WTC11 (cell line): ENCODE measurements at regions not wholly inside any gene's neighbourhood (a gene's known extent, or its start where the extent isn't known, plus 50 kb on each side); places are given as distances from the start of the nearest gene placed in this dataset.

ENCODE experiments used
- ATAC-seq: fragments of 200-7000 bp; cut with Tn5 transposase; 2 replicates; pipeline ENCODE4 v1.10.0; 2021; ENCODE audit warnings: mild to moderate bottlenecking, moderate library complexity
- CTCF ChIA-PET: fragments of 300-600 bp; sonication (Branson Sonifier 250); formaldehyde crosslinking; loops from one replicate; lab custom pipeline; 2021; ENCODE audit warnings: antibody characterized with exemption; lab: Charles Lee
- POLR2A ChIA-PET: fragments of 350-600 bp; sonication (Branson Sonifier 250); formaldehyde crosslinking; loops from one replicate; lab custom pipeline; 2021; ENCODE audit warnings: antibody characterized with exemption; lab: Charles Lee
- DNase-seq: peaks from one replicate; pipeline ENCODE4 v3.0.0; 2021; ENCODE audit warnings: low spot score
- H3K27ac Mint-ChIP-seq: 2 replicates; pipeline ENCODE4 v1.8.0; 2021; ENCODE audit warnings: mixed read lengths
- H3K27me3 Mint-ChIP-seq: 2 replicates; pipeline ENCODE4 v1.8.0; 2021; ENCODE audit warnings: low read depth, mild to moderate bottlenecking, moderate library complexity, mixed read lengths
- H3K36me3 Mint-ChIP-seq: 2 replicates; pipeline ENCODE4 v1.8.0; 2021; ENCODE audit warnings: mixed read lengths
- H3K4me1 Mint-ChIP-seq: 2 replicates; pipeline ENCODE4 v1.8.0; 2022; ENCODE audit warnings: mixed read lengths
- H3K4me3 Mint-ChIP-seq: 2 replicates; pipeline ENCODE4 v1.8.0; 2021; ENCODE audit warnings: mild to moderate bottlenecking, moderate library complexity, mixed read lengths
- H3K9me3 Mint-ChIP-seq: 2 replicates; pipeline ENCODE4 v1.8.0; 2021; ENCODE audit warnings: mixed read lengths
- ATF1 ChIP-seq: sonication (generic); formaldehyde crosslinking; IDR thresholded peaks from 2 replicates; pipeline ENCODE4 v1.8.1; 2023; ENCODE audit warnings: mild to moderate bottlenecking, moderate library complexity, missing genetic modification reagents
- CBFB ChIP-seq: sonication (generic); formaldehyde crosslinking; IDR thresholded peaks from 2 replicates; pipeline ENCODE4 v1.8.1; 2022; ENCODE audit warnings: mild to moderate bottlenecking, low read depth, missing genetic modification reagents
- CREM ChIP-seq: sonication (generic); formaldehyde crosslinking; IDR thresholded peaks from 2 replicates; pipeline ENCODE4 v1.8.1; 2022; ENCODE audit warnings: mild to moderate bottlenecking, missing genetic modification reagents, moderate library complexity
- ETV6 ChIP-seq: sonication (generic); formaldehyde crosslinking; IDR thresholded peaks from 2 replicates; pipeline ENCODE4 v1.8.1; 2022; ENCODE audit warnings: mild to moderate bottlenecking, missing genetic modification reagents
- FOXK1 ChIP-seq: sonication (generic); formaldehyde crosslinking; IDR thresholded peaks from 2 replicates; pipeline ENCODE4 v1.8.0; 2022; ENCODE audit warnings: mild to moderate bottlenecking, moderate library complexity, missing genetic modification reagents
- OVOL2 ChIP-seq: fragments of 250-450 bp; sonication (Bioruptor Pico); IDR thresholded peaks from 2 replicates; pipeline ENCODE4 v1.9.0; 2021; ENCODE audit warnings: mild to moderate bottlenecking, borderline replicate concordance
- SMAD3 ChIP-seq: sonication (generic); formaldehyde crosslinking; IDR thresholded peaks from 2 replicates; pipeline ENCODE4 v1.8.0; 2022; ENCODE audit warnings: missing genetic modification reagents, mild to moderate bottlenecking, borderline replicate concordance
- SMAD4 ChIP-seq: sonication (generic); formaldehyde crosslinking; IDR thresholded peaks from 2 replicates; pipeline ENCODE4 v1.8.0; 2022; ENCODE audit warnings: mild to moderate bottlenecking, missing genetic modification reagents
- SOX15 ChIP-seq: fragments of 250-450 bp; sonication (Bioruptor Pico); IDR thresholded peaks from 2 replicates; pipeline ENCODE4 v1.9.0; 2021; ENCODE audit warnings: mild to moderate bottlenecking
- SP1 ChIP-seq: sonication (generic); formaldehyde crosslinking; conservative IDR thresholded peaks from 2 replicates; pipeline ENCODE4 v1.8.1; 2022; ENCODE audit warnings: missing genetic modification reagents
- TEAD1 ChIP-seq: sonication (generic); formaldehyde crosslinking; IDR thresholded peaks from 2 replicates; pipeline ENCODE4 v1.8.0; 2022; ENCODE audit warnings: mild to moderate bottlenecking, missing genetic modification reagents
- TEAD4 ChIP-seq: sonication (generic); formaldehyde crosslinking; IDR thresholded peaks from 2 replicates; pipeline ENCODE4 v1.8.0; 2022; ENCODE audit warnings: mild to moderate bottlenecking, missing genetic modification reagents
- TP53 ChIP-seq: sonication (generic); formaldehyde crosslinking; IDR thresholded peaks from 2 replicates; pipeline ENCODE4 v1.8.1; 2023; ENCODE audit warnings: mild to moderate bottlenecking, missing genetic modification reagents
- ZBTB21 ChIP-seq: sonication (generic); formaldehyde crosslinking; IDR thresholded peaks from 2 replicates; pipeline ENCODE4 v1.8.1; 2023; ENCODE audit warnings: mild to moderate bottlenecking, missing genetic modification reagents, borderline replicate concordance
- ZNF219 ChIP-seq: sonication (generic); formaldehyde crosslinking; IDR thresholded peaks from 2 replicates; pipeline ENCODE4 v1.8.0; 2023; ENCODE audit warnings: missing genetic modification reagents, mild to moderate bottlenecking, borderline replicate concordance
- ZNF396 ChIP-seq: fragments of 250-450 bp; sonication (Bioruptor Pico); IDR thresholded peaks from 2 replicates; pipeline ENCODE4 v1.8.0; 2021; ENCODE audit warnings: mild to moderate bottlenecking, moderate library complexity, borderline replicate concordance
- TF ChIP-seq, protein P1 (sequence below): fragments of 250-450 bp; sonication (Bioruptor Pico); IDR thresholded peaks from 2 replicates; pipeline ENCODE4 v1.9.0; 2021; ENCODE audit warnings: mild to moderate bottlenecking
- TF ChIP-seq, protein P2 (sequence below): fragments of 250-450 bp; sonication (Bioruptor Pico); IDR thresholded peaks from 2 replicates; pipeline ENCODE4 v1.9.0; 2021; ENCODE audit warnings: mild to moderate bottlenecking
- TF ChIP-seq, protein P3 (sequence below): fragments of 250-450 bp; sonication (Bioruptor Pico); IDR thresholded peaks from 2 replicates; pipeline ENCODE4 v1.9.0; 2021; ENCODE audit warnings: moderate library complexity, mild to moderate bottlenecking, inconsistent platforms, borderline replicate concordance
- TF ChIP-seq, protein P4 (sequence below): sonication (generic); formaldehyde crosslinking; IDR thresholded peaks from 2 replicates; pipeline ENCODE4 v1.8.0; 2022; ENCODE audit warnings: mild to moderate bottlenecking, missing genetic modification reagents
- TF ChIP-seq, protein P5 (sequence below): sonication (generic); formaldehyde crosslinking; IDR thresholded peaks from 2 replicates; pipeline ENCODE4 v1.8.1; 2023; ENCODE audit warnings: mild to moderate bottlenecking, missing genetic modification reagents
- TF ChIP-seq, protein P6 (sequence below): fragments of 200-600 bp; IDR thresholded peaks from 2 replicates; pipeline ENCODE4 v1.8.0; 2022; ENCODE audit warnings: antibody characterized with exemption

DNA sequence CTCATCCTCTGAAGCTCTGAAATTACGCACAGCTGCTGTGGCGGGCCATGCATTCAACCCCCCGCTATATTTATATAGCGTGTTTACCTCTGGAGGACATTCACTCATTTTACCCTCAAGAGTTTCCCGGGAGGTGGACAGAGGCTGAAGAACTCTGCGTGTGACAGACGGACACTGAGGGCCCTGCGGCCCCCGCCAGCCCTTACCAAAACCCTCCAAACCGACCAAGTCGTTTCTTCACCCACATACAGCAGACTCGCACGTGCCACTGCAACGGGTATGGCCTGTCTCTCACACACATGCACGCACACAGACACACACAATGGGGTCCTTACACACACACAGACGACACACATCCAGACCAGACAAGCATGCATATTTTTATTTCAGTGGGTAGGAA, 216.4 kb upstream of the FOXF1 start (continued):
- TF ChIP-seq ZBTB21 (CRISPR knock-in tag), result no peak
- TF ChIP-seq, protein P1, sequence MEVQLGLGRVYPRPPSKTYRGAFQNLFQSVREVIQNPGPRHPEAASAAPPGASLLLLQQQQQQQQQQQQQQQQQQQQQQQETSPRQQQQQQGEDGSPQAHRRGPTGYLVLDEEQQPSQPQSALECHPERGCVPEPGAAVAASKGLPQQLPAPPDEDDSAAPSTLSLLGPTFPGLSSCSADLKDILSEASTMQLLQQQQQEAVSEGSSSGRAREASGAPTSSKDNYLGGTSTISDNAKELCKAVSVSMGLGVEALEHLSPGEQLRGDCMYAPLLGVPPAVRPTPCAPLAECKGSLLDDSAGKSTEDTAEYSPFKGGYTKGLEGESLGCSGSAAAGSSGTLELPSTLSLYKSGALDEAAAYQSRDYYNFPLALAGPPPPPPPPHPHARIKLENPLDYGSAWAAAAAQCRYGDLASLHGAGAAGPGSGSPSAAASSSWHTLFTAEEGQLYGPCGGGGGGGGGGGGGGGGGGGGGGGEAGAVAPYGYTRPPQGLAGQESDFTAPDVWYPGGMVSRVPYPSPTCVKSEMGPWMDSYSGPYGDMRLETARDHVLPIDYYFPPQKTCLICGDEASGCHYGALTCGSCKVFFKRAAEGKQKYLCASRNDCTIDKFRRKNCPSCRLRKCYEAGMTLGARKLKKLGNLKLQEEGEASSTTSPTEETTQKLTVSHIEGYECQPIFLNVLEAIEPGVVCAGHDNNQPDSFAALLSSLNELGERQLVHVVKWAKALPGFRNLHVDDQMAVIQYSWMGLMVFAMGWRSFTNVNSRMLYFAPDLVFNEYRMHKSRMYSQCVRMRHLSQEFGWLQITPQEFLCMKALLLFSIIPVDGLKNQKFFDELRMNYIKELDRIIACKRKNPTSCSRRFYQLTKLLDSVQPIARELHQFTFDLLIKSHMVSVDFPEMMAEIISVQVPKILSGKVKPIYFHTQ, result no peak
- TF ChIP-seq ZNF219 (CRISPR knock-in tag), result no peak

DNA sequence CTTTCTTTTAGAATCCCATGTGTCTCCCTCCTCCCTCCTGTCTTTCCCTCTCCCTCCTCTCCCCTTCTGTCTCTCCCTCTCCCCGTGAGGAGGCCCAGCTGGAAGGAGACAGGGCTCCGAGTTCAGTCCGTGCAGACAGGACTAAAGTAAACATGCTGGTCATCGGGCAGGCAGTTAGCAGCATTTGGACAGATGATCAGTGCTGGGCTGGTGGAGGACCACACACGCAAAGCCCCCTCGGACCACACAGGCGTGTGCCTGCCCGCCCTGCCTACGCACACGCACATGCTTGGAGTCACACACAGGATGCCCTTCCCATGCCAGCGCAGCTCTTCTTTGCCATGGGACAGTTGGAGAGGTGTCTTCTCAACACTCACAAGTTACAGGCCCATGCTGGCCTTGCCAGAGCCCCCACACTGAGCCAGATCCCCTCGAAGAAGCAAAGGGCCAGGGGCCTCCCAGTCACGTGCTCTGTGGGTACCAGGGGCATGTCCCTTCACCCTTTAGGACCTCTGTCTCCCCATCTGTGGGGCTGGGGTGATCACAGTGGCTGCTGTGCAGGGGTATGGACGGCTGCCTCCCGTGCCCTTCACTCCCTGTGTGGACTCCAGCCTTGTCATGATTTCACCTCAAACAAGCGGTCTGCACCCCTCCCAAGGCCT, 215.7 kb upstream of the FOXF1 start:
- ChIA-PET CTCF (no interaction called here), POLR2A (no interaction called here)
- DNase-seq (no peak), ATAC-seq (no peak)
- H3K4me3 Mint-ChIP-seq, result no peak overlapping the region
- H3K36me3 Mint-ChIP-seq, result no peaks in the 10 kb centered on the region
- no peak for TF ChIP-seq SMAD4 (CRISPR knock-in tag)
- TF ChIP-seq SP1 (CRISPR knock-in tag), result no peak
- TF ChIP-seq, protein P2, sequence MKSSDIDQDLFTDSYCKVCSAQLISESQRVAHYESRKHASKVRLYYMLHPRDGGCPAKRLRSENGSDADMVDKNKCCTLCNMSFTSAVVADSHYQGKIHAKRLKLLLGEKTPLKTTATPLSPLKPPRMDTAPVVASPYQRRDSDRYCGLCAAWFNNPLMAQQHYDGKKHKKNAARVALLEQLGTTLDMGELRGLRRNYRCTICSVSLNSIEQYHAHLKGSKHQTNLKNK (CRISPR knock-in tag), result no peak
- no peak for TF ChIP-seq ATF1 (CRISPR knock-in tag)
- TF ChIP-seq, protein P3, sequence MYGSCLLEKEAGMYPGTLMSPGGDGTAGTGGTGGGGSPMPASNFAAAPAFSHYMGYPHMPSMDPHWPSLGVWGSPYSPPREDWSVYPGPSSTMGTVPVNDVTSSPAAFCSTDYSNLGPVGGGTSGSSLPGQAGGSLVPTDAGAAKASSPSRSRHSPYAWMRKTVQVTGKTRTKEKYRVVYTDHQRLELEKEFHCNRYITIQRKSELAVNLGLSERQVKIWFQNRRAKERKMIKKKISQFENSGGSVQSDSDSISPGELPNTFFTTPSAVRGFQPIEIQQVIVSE (CRISPR knock-in tag), result no peak
- TF ChIP-seq FOXK1 (CRISPR knock-in tag), result no peak
- TF ChIP-seq CBFB (CRISPR knock-in tag), result no peak
- TF ChIP-seq OVOL2 (CRISPR knock-in tag), result no peak
- no peak for TF ChIP-seq TEAD1 (CRISPR knock-in tag)
- TF ChIP-seq, protein P4, sequence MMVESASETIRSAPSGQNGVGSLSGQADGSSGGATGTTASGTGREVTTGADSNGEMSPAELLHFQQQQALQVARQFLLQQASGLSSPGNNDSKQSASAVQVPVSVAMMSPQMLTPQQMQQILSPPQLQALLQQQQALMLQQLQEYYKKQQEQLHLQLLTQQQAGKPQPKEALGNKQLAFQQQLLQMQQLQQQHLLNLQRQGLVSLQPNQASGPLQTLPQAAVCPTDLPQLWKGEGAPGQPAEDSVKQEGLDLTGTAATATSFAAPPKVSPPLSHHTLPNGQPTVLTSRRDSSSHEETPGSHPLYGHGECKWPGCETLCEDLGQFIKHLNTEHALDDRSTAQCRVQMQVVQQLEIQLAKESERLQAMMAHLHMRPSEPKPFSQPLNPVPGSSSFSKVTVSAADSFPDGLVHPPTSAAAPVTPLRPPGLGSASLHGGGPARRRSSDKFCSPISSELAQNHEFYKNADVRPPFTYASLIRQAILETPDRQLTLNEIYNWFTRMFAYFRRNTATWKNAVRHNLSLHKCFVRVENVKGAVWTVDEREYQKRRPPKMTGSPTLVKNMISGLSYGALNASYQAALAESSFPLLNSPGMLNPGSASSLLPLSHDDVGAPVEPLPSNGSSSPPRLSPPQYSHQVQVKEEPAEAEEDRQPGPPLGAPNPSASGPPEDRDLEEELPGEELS (CRISPR knock-in tag), result no peak
- no peak for TF ChIP-seq TEAD4
- TF ChIP-seq, protein P5, sequence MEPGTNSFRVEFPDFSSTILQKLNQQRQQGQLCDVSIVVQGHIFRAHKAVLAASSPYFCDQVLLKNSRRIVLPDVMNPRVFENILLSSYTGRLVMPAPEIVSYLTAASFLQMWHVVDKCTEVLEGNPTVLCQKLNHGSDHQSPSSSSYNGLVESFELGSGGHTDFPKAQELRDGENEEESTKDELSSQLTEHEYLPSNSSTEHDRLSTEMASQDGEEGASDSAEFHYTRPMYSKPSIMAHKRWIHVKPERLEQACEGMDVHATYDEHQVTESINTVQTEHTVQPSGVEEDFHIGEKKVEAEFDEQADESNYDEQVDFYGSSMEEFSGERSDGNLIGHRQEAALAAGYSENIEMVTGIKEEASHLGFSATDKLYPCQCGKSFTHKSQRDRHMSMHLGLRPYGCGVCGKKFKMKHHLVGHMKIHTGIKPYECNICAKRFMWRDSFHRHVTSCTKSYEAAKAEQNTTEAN (CRISPR knock-in tag), result no peak
- TF ChIP-seq CREM (CRISPR knock-in tag), result no peak
- H3K4me1 Mint-ChIP-seq, result peaks cover 32% of the 10 kb centered on the region
- no peaks in the 10 kb centered on the region for H3K9me3 Mint-ChIP-seq
- H3K27me3 Mint-ChIP-seq, result peaks cover 96% of the 10 kb centered on the region
- H3K27ac Mint-ChIP-seq, result no peak overlapping the region

DNA sequence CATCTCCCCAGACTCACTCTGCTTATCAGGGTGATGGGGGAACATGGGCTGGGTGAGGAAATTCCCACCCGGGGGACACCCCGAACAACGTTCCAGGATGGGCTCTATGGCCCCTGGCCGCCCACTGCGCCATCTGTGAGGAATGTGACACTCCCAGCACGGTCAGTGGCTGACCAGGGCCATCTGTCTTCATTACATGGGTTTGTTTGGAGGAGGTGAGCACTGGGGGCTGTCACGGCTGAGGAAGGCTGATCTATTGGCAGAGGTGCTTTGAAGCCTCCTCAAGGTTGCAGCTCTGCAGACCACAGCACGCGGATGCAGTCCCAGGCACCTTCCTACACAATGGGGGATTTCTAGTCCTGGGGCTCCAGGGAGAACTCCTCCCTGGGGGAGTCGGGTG, 214.1 kb upstream of the FOXF1 start:
- Mint-ChIP-seq H3K36me3 (no peaks in the 10 kb centered on the region), H3K9me3 (no peaks in the 10 kb centered on the region), H3K27ac (no peak overlapping the region), H3K4me3 (no peak overlapping the region), H3K4me1 (peaks cover 38% of the 10 kb centered on the region), H3K27me3 (peaks cover 87% of the 10 kb centered on the region)
- DNase-seq (no peak), ATAC-seq (no peak)
- CTCF ChIA-PET, result no interaction called here
- POLR2A ChIA-PET, result no interaction called here
- TF ChIP-seq, protein P4 (CRISPR knock-in tag), result no peak
- TF ChIP-seq ETV6 (no peak), SOX15 (CRISPR knock-in tag) (no peak), SMAD3 (CRISPR knock-in tag) (no peak), ZBTB21 (CRISPR knock-in tag) (no peak), TP53 (no peak), ZNF396 (CRISPR knock-in tag) (no peak)
- TF ChIP-seq, protein P6, sequence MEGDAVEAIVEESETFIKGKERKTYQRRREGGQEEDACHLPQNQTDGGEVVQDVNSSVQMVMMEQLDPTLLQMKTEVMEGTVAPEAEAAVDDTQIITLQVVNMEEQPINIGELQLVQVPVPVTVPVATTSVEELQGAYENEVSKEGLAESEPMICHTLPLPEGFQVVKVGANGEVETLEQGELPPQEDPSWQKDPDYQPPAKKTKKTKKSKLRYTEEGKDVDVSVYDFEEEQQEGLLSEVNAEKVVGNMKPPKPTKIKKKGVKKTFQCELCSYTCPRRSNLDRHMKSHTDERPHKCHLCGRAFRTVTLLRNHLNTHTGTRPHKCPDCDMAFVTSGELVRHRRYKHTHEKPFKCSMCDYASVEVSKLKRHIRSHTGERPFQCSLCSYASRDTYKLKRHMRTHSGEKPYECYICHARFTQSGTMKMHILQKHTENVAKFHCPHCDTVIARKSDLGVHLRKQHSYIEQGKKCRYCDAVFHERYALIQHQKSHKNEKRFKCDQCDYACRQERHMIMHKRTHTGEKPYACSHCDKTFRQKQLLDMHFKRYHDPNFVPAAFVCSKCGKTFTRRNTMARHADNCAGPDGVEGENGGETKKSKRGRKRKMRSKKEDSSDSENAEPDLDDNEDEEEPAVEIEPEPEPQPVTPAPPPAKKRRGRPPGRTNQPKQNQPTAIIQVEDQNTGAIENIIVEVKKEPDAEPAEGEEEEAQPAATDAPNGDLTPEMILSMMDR, result no peak
- TF ChIP-seq, protein P3 (CRISPR knock-in tag), result no peak
